A673 (cell line): ENCODE measurements at regions not wholly inside any gene's neighbourhood (a gene's known extent, or its start where the extent isn't known, plus 50 kb on each side); places are given as distances from the start of the nearest gene placed in this dataset.

ENCODE experiments used
- BruUV-seq: library from RNA; stranded (reverse); fragments of 400-500 nt; replicated peaks from 2 replicates; lab custom pipeline; 2021; lab: Mats Ljungman, UMichigan
- CTCF ChIA-PET: fragments of 300-600 bp; sonication (Branson Sonifier 250); formaldehyde crosslinking; loops from one replicate; lab custom pipeline; 2022; ENCODE audit warnings: antibody characterized with exemption; lab: Charles Lee
- POLR2A ChIA-PET: fragments of 300-600 bp; sonication (Branson Sonifier 250); formaldehyde crosslinking; loops from one replicate; lab custom pipeline; 2022; ENCODE audit warnings: antibody characterized with exemption; ENCODE audit not compliant: low non-redundant PET; lab: Charles Lee
- DNase-seq: peaks from one replicate; pipeline ENCODE4 v3.0.0-alpha.2; 2015; ENCODE audit warnings: low spot score
- H3K27ac ChIP-seq: fragments of 200-600 bp; sonication (generic); 2 replicates; pipeline ENCODE4 v1.5.1; 2016; ENCODE audit warnings: mixed run types, low read depth, mild to moderate bottlenecking, mixed read lengths, antibody characterized with exemption, low read length; ENCODE audit not compliant: poor library complexity, severe bottlenecking
- H3K27me3 ChIP-seq: fragments of 200-600 bp; sonication (generic); replicated peaks from 2 replicates; pipeline ENCODE4 v1.6.1; 2017; ENCODE audit warnings: mixed run types, low read depth, mild to moderate bottlenecking, mixed read lengths, antibody characterized with exemption, low read length; ENCODE audit not compliant: insufficient read depth, poor library complexity
- H3K36me3 ChIP-seq: fragments of 200-600 bp; sonication (generic); 2 replicates; pipeline ENCODE4 v1.6.1; 2016; ENCODE audit warnings: mixed run types, mild to moderate bottlenecking, mixed read lengths, antibody characterized with exemption, low read length; ENCODE audit not compliant: insufficient read depth, poor library complexity, severe bottlenecking
- H3K4me1 ChIP-seq: fragments of 200-600 bp; sonication (generic); 2 replicates; pipeline ENCODE4 v1.6.1; 2017; ENCODE audit warnings: mixed run types, mild to moderate bottlenecking, mixed read lengths, antibody characterized with exemption, low read length; ENCODE audit not compliant: insufficient read depth, poor library complexity, severe bottlenecking
- H3K4me3 ChIP-seq: fragments of 200-600 bp; sonication (generic); 2 replicates; pipeline ENCODE4 v1.5.1; 2016; ENCODE audit warnings: low read depth, mixed run types, mild to moderate bottlenecking, mixed read lengths, low read length; ENCODE audit not compliant: poor library complexity, severe bottlenecking
- H3K9me3 ChIP-seq: fragments of 200-600 bp; sonication (generic); 2 replicates; pipeline ENCODE4 v1.6.1; 2016; ENCODE audit warnings: mixed run types, low read depth, mild to moderate bottlenecking, mixed read lengths, antibody characterized with exemption, low read length; ENCODE audit not compliant: poor library complexity, severe bottlenecking
- EZH2 ChIP-seq: fragments of 200-600 bp; sonication (generic); IDR thresholded peaks from 2 replicates; pipeline ENCODE4 v1.6.1; 2017; ENCODE audit warnings: borderline replicate concordance, low read depth, mild to moderate bottlenecking, mixed read lengths, antibody characterized with exemption, low read length; ENCODE audit not compliant: poor library complexity, severe bottlenecking
- intact Hi-C: fragments of 100-400 bp; cut with micrococcal nuclease; formaldehyde crosslinking; loops from one replicate; pipeline ENCODE4 v1.10.0; 2022; ENCODE audit not compliant: unreplicated experiment
- TF ChIP-seq, protein P1 (sequence below): fragments of 300-800, 200-600 bp; sonication (generic); conservative IDR thresholded peaks from 2 replicates; pipeline ENCODE4 v1.5.1; 2017; ENCODE audit warnings: low read depth, mild to moderate bottlenecking, antibody characterized with exemption, low read length, moderate library complexity, mixed read lengths

DNA sequence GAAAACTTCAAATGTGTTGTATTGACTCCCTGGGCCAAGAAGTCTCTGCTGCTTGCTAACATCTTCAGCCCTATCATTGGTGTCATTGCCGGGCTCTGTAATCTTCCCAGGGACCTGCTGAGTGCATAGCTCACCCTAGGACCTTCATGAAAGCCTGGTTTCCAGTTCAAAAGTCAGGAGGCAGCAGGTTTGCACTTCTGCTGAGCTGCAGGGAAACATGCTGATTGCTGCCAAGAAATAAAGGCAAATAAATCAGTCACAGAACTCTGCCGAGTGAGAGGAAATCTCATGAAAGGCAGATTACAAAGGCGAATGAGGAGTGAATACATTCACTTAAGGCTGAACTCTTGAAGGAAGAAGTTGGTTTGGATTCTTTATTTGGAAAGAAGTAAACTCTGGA lies 1947.6 kb upstream of the CELF4 start:
- BruUV-seq = no TSS peak
- CTCF ChIA-PET = no interaction called here
- Histone ChIP-seq H3K27ac (no peak overlapping the region), H3K36me3 (no peaks in the 10 kb centered on the region), H3K4me1 (peaks cover 25% of the 10 kb centered on the region), H3K9me3 (no peaks in the 10 kb centered on the region), H3K27me3 (no peaks in the 10 kb centered on the region), H3K4me3 (no peak overlapping the region)
- no peak for TF ChIP-seq EZH2
- TF ChIP-seq, protein P1, sequence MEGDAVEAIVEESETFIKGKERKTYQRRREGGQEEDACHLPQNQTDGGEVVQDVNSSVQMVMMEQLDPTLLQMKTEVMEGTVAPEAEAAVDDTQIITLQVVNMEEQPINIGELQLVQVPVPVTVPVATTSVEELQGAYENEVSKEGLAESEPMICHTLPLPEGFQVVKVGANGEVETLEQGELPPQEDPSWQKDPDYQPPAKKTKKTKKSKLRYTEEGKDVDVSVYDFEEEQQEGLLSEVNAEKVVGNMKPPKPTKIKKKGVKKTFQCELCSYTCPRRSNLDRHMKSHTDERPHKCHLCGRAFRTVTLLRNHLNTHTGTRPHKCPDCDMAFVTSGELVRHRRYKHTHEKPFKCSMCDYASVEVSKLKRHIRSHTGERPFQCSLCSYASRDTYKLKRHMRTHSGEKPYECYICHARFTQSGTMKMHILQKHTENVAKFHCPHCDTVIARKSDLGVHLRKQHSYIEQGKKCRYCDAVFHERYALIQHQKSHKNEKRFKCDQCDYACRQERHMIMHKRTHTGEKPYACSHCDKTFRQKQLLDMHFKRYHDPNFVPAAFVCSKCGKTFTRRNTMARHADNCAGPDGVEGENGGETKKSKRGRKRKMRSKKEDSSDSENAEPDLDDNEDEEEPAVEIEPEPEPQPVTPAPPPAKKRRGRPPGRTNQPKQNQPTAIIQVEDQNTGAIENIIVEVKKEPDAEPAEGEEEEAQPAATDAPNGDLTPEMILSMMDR = no peak
- POLR2A ChIA-PET = no interaction called here
- intact Hi-C loops = no loop called here
- DNase-seq = peak; percentile 46

DNA sequence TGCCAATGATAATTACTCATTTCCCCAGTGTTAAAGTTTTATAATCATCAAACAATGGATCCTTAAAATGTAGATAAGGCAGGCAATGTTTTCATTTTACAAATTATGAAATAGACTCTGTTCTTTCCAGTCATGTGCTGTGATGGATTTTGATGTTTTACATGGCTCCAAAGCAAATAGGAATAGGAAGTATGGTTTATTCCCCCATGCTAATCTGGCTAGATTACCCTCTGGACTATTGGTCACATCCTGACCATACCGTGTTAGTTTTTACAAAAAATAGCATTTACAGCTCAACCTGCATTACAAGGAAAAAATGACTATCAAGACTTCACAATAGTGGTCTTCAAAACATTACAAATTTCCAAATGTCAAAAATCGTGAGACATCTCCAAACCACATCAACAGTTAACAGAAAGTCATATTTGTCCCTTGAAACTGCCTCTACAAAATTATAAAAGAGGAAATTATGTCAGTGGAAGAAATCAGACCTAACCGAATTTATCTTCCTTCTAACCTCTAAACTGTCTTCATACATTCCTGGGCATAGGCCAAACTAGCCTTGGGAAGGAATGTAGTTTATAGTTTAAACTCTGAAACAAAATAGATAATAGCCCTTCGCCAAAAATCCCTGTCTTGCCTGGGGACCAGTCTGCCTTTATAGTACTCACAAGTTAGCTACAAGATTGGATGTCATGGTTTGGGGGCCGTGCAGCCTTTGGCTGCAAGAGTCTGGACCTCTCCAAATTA lies 1941.2 kb upstream of the CELF4 start:
- TF ChIP-seq EZH2 = no peak
- ChIA-PET CTCF (no interaction called here), POLR2A (interaction anchor here (0.7 kb wide), 1 partner anchor 22 kb away, joined by 4 read pairs; no protein-coding TSS in a partner anchor)
- no peak for DNase-seq
- no peaks in the 10 kb centered on the region for H3K4me1 ChIP-seq
- no peak overlapping the region for H3K27ac ChIP-seq
- no peaks in the 10 kb centered on the region for H3K9me3 ChIP-seq
- intact Hi-C loops = no loop called here
- H3K27me3 ChIP-seq = no peaks in the 10 kb centered on the region
- no TSS peak for BruUV-seq
- H3K36me3 ChIP-seq = no peaks in the 10 kb centered on the region
- no peak overlapping the region for H3K4me3 ChIP-seq

DNA sequence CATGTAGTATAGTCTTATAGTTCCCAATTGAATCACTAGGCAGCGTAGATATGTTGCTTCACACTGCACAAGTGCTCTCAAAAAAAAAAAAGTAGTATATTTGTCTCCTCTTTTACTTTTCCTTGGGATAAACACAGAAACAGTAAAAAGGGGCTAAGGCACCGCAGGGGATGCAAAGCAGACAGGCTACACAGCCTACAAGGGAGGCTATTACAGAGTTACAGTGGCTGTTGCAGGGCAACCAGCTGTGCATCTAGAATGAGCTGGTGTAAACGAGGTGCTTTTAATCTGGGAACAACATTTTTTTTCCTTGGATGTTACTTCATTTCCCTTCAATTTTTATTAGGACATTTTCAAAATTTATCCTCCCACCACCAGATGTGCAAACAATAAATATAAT lies 1934.7 kb upstream of the CELF4 start:
- no peaks in the 10 kb centered on the region for H3K4me1 ChIP-seq
- POLR2A ChIA-PET = no interaction called here
- no peak overlapping the region for H3K4me3 ChIP-seq
- CTCF ChIA-PET = no interaction called here
- H3K27ac ChIP-seq = no peak overlapping the region
- BruUV-seq = no TSS peak
- no peaks in the 10 kb centered on the region for H3K9me3 ChIP-seq
- no peaks in the 10 kb centered on the region for H3K27me3 ChIP-seq
- H3K36me3 ChIP-seq = no peaks in the 10 kb centered on the region
- intact Hi-C loops = no loop called here
- TF ChIP-seq, protein P1 = no peak
- no peak for TF ChIP-seq EZH2
- peak; percentile 9 for DNase-seq

DNA sequence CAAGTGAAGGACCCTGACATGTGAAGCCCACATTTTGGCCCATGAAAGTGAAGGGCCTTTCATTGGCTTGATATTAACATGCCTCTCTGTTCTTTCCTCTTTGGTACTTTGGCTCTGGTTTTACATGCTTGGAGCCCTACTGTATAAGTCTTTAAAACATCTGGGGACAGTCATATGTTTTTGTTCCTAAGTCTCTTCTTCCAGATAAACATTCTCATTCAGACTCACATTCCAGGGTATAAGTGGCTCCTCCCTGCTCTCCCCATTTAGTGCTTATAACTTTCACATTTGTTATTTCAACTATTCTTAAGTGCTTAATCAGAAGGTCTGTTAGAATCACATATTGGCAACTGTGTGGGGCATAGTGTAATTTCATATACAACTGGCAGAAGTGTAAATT lies 1932.2 kb upstream of the CELF4 start:
- H3K4me1 ChIP-seq = no peaks in the 10 kb centered on the region
- intact Hi-C loops = no loop called here
- no peak overlapping the region for H3K4me3 ChIP-seq
- H3K9me3 ChIP-seq = no peaks in the 10 kb centered on the region
- H3K27me3 ChIP-seq = no peaks in the 10 kb centered on the region
- CTCF ChIA-PET = no interaction called here
- POLR2A ChIA-PET = no interaction called here
- H3K36me3 ChIP-seq = no peaks in the 10 kb centered on the region
- no peak for TF ChIP-seq EZH2
- TF ChIP-seq, protein P1 = no peak
- BruUV-seq = no TSS peak
- H3K27ac ChIP-seq = no peak overlapping the region
- no peak for DNase-seq
